Activated CD4-positive, alpha-beta memory T cell treated with anti-CD3 and anti-CD28 coated beads for 36 hours (primary cell): ENCODE measurements at regions not wholly inside any gene's neighbourhood (a gene's known extent, or its start where the extent isn't known, plus 50 kb on each side); places are given as distances from the start of the nearest gene placed in this dataset.

Source experiments
- CTCF ChIA-PET: fragments of 350-600 bp; sonication (Branson Sonifier 250); formaldehyde crosslinking; loops from one replicate; lab custom pipeline; 2021; ENCODE audit warnings: antibody characterized with exemption, inconsistent platforms; lab: Charles Lee
- POLR2A ChIA-PET: fragments of 350-600 bp; sonication (Branson Sonifier 250); formaldehyde crosslinking; loops from one replicate; lab custom pipeline; 2021; ENCODE audit warnings: antibody characterized with exemption; lab: Charles Lee
- DNase-seq: peaks from one replicate; pipeline ENCODE4 v3.0.0-alpha.2; 2020
- H3K27ac Mint-ChIP-seq: one replicate; pipeline ENCODE4 v1.8.0; 2021; ENCODE audit warnings: mixed read lengths
- H3K27me3 Mint-ChIP-seq: one replicate; pipeline ENCODE4 v1.8.0; 2021; ENCODE audit warnings: mixed read lengths
- H3K36me3 Mint-ChIP-seq: one replicate; pipeline ENCODE4 v1.8.0; 2021; ENCODE audit warnings: mixed read lengths
- H3K4me1 Mint-ChIP-seq: one replicate; pipeline ENCODE4 v1.8.0; 2021; ENCODE audit warnings: low read depth, mixed read lengths
- H3K4me3 Mint-ChIP-seq: one replicate; pipeline ENCODE4 v1.8.0; 2021; ENCODE audit warnings: mild to moderate bottlenecking, mixed read lengths
- H3K9me3 Mint-ChIP-seq: one replicate; pipeline ENCODE4 v1.8.0; 2021; ENCODE audit warnings: mixed read lengths
- intact Hi-C: fragments of 100-400 bp; cut with micrococcal nuclease; formaldehyde crosslinking; loops from one replicate; pipeline ENCODE4 v1.15.1; 2023

DNA sequence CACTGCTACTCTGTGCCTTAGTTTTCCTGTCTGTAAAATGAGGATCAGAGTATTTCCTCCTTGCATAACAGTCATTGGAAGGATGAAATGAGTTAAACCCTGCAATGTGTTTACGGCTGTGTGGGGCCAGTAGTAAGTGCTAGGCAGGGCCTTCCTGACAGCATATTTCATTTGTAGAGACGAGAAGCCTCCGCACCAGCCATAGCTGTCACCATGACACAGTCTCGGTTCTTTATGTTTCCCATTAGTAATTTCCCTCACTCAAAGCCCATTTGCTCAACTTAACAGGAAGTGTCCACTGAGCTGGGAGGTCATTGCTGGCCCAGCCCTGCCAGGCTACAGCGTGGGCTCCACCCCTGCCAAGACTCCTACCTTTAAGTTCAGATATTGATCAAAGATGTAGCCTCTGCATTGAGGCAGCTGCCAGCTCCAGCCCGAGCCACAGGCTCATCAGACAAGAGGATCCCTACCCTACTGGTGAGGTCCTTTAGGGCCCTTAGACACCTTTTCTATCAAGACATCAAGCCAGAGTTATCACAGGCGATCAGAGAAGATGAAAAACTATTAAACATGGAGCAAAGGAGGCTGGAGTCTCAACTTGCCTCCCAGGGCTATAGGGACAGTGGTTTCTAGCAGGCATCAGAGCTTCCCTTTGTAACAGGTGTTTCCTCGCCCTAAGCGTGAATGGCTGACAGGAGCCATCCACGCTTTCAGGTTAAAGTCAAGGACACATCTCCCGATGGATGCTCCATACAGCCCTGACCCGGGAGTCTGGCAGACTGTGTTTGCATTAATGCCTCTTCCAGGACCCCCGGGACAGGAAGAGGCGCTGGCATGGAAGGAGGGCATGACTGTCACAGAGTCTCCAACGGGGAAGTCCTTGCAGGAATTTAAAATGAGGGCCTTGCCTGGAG is 251.7 kb downstream of the NDUFA10 start:
- H3K36me3 Mint-ChIP-seq = peaks cover 3% of the 10 kb centered on the region
- ChIA-PET POLR2A (no interaction called here), CTCF (no interaction called here)
- H3K4me1 Mint-ChIP-seq = no peaks in the 10 kb centered on the region
- no peak overlapping the region for H3K27ac Mint-ChIP-seq
- H3K27me3 Mint-ChIP-seq = peaks cover 5% of the 10 kb centered on the region
- peaks cover 7% of the 10 kb centered on the region for H3K9me3 Mint-ChIP-seq
- no peak overlapping the region for H3K4me3 Mint-ChIP-seq
- DNase-seq = no peak
- intact Hi-C loops = no loop called here

DNA sequence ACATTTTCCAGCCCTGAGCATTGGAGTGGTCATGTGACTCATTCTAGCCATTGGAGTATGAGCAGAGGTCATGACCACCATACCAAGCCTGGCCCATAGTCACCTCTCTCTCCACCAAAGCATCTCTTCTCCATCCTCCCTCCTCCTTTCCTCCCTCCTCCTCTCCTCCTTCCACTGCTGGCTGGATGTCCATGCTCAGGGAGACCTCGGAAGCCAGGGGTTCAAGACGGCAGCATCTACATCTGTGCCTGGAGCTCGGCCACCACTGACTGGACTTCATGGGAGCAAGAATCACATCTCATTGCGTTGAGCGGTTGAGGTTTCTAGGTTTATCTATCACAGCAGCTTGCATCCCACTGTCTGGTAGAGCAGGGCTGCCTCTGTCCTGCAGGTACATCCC is 252.4 kb downstream of the NDUFA10 start:
- peaks cover 5% of the 10 kb centered on the region for H3K27me3 Mint-ChIP-seq
- CTCF ChIA-PET = no interaction called here
- intact Hi-C loops = no loop called here
- no peak for DNase-seq
- peaks cover 7% of the 10 kb centered on the region for H3K9me3 Mint-ChIP-seq
- no peak overlapping the region for H3K27ac Mint-ChIP-seq
- no peaks in the 10 kb centered on the region for H3K4me1 Mint-ChIP-seq
- no peak overlapping the region for H3K4me3 Mint-ChIP-seq
- POLR2A ChIA-PET = no interaction called here
- peaks cover 3% of the 10 kb centered on the region for H3K36me3 Mint-ChIP-seq

DNA sequence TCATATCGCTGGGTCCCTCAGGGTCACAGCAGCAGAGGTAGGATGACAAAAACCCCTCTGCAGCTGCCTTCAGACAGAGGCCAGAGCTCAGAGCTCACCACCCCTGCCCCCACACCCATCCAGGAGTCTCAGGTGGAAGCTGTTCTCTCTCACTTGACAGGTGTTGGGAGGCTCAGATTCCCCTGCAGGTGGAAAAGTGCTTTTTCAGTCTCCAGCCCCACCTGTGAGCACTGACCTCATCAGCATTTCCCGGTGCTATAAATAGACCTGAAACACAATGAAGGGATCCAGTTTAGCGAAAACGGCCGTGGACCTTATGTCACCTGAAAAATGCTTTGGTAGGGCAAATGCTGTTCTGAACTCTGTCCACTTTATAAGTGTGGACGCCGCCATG is 254.9 kb downstream of the NDUFA10 start:
- Mint-ChIP-seq H3K4me1 (no peaks in the 10 kb centered on the region), H3K4me3 (no peak overlapping the region), H3K27me3 (peaks cover 3% of the 10 kb centered on the region), H3K36me3 (peaks cover 3% of the 10 kb centered on the region), H3K9me3 (peaks cover 7% of the 10 kb centered on the region), H3K27ac (no peak overlapping the region)
- intact Hi-C loops = no loop called here
- DNase-seq = no peak
- POLR2A ChIA-PET = no interaction called here
- CTCF ChIA-PET = no interaction called here

DNA sequence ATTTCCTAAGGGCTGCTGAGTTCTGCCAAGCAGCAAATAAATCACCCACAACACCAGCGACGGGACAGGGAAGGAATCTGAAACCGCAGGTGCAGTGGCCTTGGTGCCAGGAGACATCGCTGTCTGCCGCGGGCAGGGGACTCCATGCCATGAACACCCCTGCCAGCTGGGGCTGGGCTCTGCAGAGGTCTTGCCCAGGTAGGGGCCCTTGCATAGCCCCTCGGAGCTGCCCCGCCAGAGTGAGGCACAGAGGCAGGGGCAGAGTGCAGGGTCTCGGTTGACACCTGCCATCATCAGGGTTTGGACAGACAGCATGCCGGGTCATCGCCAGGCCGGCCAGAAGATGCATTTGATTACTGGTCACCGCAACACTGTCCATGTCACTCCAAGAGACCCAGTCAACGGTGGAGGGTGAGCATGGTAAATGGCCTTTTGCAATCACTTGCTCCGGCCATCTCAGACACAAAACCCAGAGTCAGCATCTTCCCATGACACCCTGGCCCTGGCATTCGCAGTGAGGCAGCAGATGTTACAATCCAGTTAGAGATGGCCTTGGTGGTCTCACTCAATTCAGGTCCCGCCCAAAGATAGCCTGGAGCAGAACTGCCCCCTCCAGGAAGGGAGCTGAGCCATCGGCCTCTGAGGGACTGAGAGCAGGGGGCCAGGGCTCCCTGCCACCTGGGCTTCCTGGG is 255.4 kb downstream of the NDUFA10 start:
- intact Hi-C loops = no loop called here
- no peak overlapping the region for H3K4me3 Mint-ChIP-seq
- peaks cover 7% of the 10 kb centered on the region for H3K9me3 Mint-ChIP-seq
- no peak overlapping the region for H3K27ac Mint-ChIP-seq
- peaks cover 3% of the 10 kb centered on the region for H3K36me3 Mint-ChIP-seq
- DNase-seq = no peak
- POLR2A ChIA-PET = no interaction called here
- no peaks in the 10 kb centered on the region for H3K4me1 Mint-ChIP-seq
- CTCF ChIA-PET = no interaction called here
- H3K27me3 Mint-ChIP-seq = peaks cover 3% of the 10 kb centered on the region

DNA sequence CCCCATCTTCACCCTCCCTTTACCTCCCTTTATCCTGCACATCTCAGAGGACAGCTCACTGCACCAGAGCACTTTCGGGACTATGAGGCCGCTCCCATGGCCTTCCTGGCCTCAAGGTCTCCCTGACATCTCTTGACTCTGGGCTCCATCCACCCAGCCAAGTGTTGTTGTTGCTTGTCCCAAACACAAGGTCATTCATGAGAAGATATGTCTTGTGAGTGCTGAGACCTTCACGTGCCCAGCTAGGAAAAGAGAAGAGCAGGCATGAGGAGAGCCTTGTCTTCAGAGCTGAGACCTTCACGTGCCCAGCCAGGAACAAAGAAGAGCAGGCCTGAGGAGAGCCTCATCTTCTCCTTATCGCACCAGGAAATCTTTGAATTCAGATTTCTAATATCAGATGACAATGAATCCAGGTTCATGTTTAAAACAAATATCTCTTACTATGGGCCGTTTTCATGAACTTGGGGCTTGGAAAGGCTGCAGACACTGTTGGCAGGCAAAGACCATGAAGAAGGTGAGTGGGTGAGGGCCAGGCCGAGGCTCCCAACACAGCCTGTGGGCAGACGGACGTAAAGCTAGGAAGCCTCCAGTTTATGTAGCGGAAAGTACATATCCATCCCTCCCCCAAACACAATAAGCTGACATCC is 256.1 kb downstream of the NDUFA10 start:
- Mint-ChIP-seq H3K27me3 (peaks cover 3% of the 10 kb centered on the region), H3K4me3 (no peak overlapping the region), H3K9me3 (peaks cover 7% of the 10 kb centered on the region), H3K36me3 (peaks cover 3% of the 10 kb centered on the region), H3K27ac (no peak overlapping the region), H3K4me1 (no peaks in the 10 kb centered on the region)
- DNase-seq = no peak
- POLR2A ChIA-PET = no interaction called here
- CTCF ChIA-PET = no interaction called here
- intact Hi-C loops = no loop called here

DNA sequence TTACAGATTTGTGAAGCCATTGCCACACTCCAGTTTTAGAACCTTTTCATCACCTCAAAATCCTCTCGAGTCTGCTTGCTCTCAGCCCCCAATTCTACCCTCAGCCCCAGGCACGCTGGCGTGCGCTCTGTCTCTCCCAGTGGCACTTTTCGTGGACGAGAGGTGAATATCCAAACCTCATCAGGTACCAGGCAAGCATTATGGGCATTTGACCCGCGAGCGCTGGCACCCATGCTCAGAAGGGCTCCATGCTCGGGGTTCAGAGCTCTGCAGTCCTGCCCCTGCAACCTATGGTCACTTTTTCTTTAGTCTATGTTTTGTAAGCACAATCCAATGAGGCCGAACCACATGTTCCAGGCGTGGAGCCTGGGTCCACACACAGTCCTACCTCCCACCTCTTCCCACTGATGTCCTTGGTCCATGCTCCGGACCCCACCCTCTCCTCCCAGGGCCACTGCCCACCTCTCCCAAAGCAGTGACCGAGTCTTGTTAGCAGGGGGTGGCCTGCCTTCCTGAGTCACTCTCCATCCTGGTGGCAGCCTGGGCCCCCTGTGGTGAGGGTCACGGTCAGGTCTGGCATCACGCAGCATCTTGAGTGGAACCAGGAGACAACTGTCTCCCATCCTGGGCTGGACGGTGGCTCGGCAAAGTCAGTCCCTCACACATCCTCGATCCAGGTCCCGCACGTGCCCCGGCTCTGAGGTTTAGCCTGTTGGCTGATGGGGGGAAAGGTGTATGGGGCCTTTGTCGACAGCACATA is 256.9 kb downstream of the NDUFA10 start:
- POLR2A ChIA-PET = no interaction called here
- no peak for DNase-seq

DNA sequence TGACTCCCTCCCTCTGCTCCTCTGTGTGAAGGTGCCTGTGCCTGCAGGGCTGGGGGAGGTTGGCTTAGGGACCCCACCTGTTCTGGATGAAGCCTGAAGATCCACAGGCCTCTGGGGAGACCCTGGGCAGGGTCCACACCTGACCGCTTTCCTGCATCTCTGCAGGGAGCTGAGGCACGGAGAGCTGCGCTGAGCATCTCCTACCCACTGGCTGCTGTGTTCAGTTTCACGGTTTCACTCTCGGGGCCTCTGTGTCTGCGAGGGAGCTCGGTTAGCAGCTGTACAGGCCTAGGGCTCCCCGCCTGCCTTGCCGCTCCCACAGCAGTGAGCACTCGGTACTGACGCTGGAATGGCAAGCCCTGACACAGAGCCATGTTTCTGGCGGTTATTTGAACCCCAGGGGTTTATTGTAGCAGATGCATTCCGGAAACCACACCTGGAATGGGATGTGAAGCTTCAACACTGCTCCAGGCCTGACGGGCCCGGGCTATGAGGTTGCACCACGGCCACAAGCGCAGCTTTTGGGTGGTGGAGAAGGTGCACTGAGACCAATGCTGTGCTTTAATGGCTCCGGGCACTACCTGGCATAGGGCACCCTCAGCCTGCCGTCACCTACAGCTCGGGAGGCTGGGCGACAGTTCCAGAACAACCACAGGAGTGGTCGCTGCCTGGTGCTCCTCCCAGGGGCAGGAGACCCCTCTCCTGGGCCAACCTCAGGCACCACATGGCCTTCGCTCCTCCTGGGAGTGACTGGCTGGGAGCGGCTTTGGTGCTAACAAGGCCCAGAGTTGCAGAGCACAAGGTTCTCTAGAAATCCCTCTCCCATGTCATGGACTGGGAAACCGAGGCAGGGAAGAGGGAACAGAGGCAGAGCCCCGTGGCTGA is 257.9 kb downstream of the NDUFA10 start:
- Mint-ChIP-seq H3K9me3 (peaks cover 7% of the 10 kb centered on the region), H3K27ac (no peak overlapping the region), H3K27me3 (peaks cover 2% of the 10 kb centered on the region), H3K4me3 (no peak overlapping the region), H3K4me1 (no peaks in the 10 kb centered on the region), H3K36me3 (peaks cover 3% of the 10 kb centered on the region)
- POLR2A ChIA-PET = no interaction called here
- no peak for DNase-seq
- CTCF ChIA-PET = no interaction called here
- intact Hi-C loops = no loop called here

More for the DNA sequence above, 256.9 kb downstream of the NDUFA10 start:
- Mint-ChIP-seq H3K27ac (no peak overlapping the region), H3K9me3 (peaks cover 7% of the 10 kb centered on the region), H3K4me1 (no peaks in the 10 kb centered on the region), H3K4me3 (no peak overlapping the region), H3K36me3 (peaks cover 3% of the 10 kb centered on the region), H3K27me3 (peaks cover 3% of the 10 kb centered on the region)
- CTCF ChIA-PET = no interaction called here
- intact Hi-C loops = no loop called here

DNA sequence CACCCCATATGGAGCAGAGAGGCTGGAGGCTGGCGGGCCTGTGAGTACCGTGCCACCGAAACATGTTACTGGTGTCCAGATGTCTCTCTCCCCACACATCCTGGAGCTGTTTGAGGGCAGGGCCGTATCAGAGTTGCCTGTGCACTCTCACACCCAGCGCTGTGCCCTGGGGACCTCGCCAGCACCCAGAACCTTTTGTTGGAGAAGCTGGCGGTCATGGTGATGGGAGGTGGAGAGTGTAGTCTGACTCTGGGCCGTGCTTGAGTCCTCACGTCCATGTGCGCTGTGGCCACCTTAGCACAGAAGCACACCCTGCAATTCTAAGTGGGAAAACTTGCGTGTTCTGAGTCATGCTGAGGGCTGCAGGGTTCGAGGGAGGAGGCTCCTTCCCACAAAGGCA is 259.2 kb downstream of the NDUFA10 start:
- DNase-seq = no peak
- Mint-ChIP-seq H3K9me3 (peaks cover 2% of the 10 kb centered on the region), H3K27ac (no peak overlapping the region), H3K36me3 (no peaks in the 10 kb centered on the region), H3K4me3 (no peak overlapping the region), H3K27me3 (peaks cover 2% of the 10 kb centered on the region), H3K4me1 (no peaks in the 10 kb centered on the region)
- ChIA-PET POLR2A (no interaction called here), CTCF (no interaction called here)
- intact Hi-C loops = no loop called here

DNA sequence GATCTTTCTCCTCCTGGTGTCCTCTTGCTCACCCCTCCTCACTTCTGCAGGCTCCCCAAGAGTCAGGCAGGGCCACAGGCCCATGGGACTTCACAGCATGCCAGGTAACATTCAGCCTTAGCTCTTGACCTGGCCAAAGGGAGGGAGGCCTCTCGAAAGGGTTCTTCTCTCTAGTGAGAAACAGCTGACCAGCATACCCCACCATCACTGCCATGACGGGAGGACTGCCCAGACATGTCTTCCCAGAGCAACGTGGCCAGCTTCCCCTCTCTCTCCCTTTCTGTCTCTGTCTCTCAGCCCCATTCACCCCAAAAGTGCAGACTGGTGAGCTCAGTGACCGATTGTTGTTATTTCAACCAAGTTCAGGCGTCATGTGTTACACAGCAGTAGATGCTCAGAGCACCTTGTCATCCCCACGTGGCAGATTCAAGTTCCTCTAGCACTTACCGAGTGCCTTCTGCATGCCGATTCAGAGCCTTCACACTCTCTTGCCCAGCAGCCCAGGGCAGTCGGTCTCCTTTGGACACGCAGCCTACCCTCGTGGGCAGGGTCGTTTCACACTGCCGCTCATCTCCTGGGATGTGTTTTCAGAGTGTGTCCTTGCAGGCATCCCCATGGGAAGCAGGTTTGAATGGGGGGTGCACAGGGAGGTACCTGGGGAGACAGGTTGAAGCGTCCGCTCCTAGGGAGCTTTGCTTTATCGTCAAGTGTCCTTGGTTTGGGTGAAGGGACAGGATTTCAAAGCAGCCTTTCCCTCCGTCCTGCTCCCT is 259.9 kb downstream of the NDUFA10 start:
- Mint-ChIP-seq H3K27me3 (peaks cover 2% of the 10 kb centered on the region), H3K27ac (no peak overlapping the region), H3K4me1 (no peaks in the 10 kb centered on the region), H3K4me3 (no peak overlapping the region), H3K9me3 (peaks cover 5% of the 10 kb centered on the region), H3K36me3 (no peaks in the 10 kb centered on the region)
- DNase-seq = no peak
- POLR2A ChIA-PET = no interaction called here
- CTCF ChIA-PET = no interaction called here
- intact Hi-C loops = no loop called here

DNA sequence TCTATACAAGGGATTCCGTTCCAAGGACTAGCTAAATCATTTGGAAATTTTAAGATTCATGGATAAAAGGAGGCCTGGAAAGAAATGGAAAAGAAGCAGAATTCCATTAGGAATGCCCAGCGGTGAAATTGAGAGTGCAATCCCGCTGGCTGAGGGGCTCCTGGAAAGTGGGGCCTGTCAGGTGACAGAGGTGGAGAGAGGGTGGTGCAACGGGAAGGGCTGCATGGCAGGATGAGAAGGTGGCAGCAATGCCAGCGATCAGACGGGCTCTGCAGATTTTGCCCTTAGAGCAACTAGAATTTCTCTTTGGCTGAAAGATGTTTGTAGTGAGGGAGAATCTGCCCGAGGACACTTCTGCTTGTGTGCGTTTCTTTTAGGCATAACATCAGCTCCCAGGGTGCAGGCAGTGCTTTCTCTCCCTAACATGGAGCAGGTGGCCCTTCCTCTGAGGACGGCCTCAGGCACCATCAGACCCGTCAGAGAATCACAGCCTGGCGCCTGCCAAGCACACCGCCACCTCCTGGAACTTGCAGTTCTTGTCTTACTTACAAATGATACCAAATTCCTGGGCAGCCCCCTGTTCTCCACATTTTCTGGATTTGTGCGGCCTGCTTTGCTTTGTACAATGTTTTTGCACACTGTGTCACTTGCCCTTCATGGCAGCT is 261.6 kb downstream of the NDUFA10 start:
- H3K9me3 Mint-ChIP-seq = peaks cover 5% of the 10 kb centered on the region
- H3K4me3 Mint-ChIP-seq = no peak overlapping the region
- intact Hi-C loops = no loop called here
- H3K4me1 Mint-ChIP-seq = no peaks in the 10 kb centered on the region
- H3K36me3 Mint-ChIP-seq = no peaks in the 10 kb centered on the region
- POLR2A ChIA-PET = no interaction called here
- CTCF ChIA-PET = no interaction called here
- no peak for DNase-seq
- H3K27me3 Mint-ChIP-seq = no peaks in the 10 kb centered on the region
- no peak overlapping the region for H3K27ac Mint-ChIP-seq
